MM.1S (cell line): ENCODE measurements at regions not wholly inside any gene's neighbourhood (a gene's known extent, or its start where the extent isn't known, plus 50 kb on each side); places are given as distances from the start of the nearest gene placed in this dataset.

Source experiments
- CTCF ChIP-seq: fragments of 300-600 bp; sonication (generic); IDR thresholded peaks from 2 replicates; pipeline ENCODE4 v1.5.1; 2016; ENCODE audit warnings: antibody characterized with exemption, low read length, mixed read lengths
- EZH2 ChIP-seq: fragments of 300-600 bp; sonication (generic); optimal IDR thresholded peaks from 2 replicates; pipeline ENCODE3; 2017; ENCODE audit warnings: low read depth, mild to moderate bottlenecking, antibody characterized with exemption, low read length, mixed read lengths

GRCh38 chr11:15430381-15430780 lies 315.7 kb downstream of the INSC start:
- TF ChIP-seq CTCF (no peak), EZH2 (no peak)
